GM04504 (cell line): ENCODE measurements at regions not wholly inside any gene's neighbourhood (a gene's known extent, or its start where the extent isn't known, plus 50 kb on each side); places are given as distances from the start of the nearest gene placed in this dataset.
"Not testable (repeated sequence)": the region's sequence is repeated elsewhere in the genome, so short reads cannot be mapped to it uniquely, and the experiment has no call there.

Experiments used
- DNase-seq: peaks from one replicate; pipeline ENCODE4 v3.0.0-alpha.2; 2012; ENCODE audit warnings: low read depth

DNA sequence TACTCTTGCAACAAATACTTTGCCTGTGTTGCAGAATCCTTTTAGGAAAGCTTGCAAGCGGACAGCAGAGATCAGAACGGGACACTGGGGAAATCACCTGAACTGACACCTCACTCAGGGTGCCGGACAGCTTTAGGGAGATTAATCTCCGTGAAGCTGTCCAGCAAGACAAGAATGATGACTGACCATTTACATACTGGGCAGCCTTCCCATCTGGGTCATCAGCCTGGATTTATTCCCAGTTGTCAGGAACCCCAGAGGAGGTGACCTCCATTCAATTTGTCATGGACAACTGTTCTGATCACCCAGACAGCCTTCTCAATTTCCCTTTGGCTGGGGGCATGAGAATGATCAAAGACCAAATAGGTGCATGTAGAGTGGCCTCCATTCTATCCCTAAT lies 93.0 kb upstream of the EGFL6 start:
- no peak for DNase-seq

- DNase-seq: no peak
Measured at GRCh38 chrX:13474164-13474516, 95.3 kb upstream of the EGFL6 start.

DNA sequence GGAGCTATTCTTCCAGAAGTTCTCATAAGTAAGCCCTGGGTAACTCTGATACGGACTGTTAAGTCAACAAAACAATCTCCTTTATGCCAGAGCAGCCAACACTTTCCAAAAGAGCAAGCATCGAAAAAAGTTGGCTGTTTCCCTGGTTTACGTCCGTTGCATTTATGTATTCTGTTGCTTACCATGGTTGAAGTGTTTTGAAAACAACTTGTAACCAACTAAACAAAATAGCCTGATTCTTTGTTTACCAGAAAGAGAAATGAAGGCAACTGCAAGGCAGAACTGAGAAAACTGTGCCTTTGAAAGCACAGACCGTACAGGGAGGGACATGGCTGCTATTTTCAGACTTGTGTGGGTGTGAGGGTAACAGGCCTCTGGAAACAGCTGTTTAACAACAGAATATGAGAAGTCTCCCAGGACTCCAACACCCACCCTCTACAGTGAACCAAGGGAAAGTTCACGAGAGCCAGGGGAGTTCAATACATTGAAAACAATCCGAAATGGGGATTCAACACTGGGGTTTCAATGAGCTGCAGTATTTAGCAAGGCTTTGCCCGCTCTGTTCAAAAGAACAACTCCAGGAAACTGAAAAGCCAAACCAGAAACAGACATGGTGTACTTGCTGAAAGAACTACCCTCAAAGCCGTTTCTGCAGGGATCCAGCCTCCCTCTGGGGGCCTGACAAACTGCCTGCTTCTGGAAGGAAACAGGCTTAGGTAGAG lies 95.8 kb upstream of the EGFL6 start:
- DNase-seq: no peak

GRCh38 chrX:13472975-13473374 lies 96.4 kb upstream of the EGFL6 start:
- no peak for DNase-seq

GRCh38 chrX:13471269-13471668 lies 98.1 kb upstream of the EGFL6 start:
- no peak for DNase-seq

- DNase-seq: no peak
Measured at GRCh38 chrX:13470685-13470977, 98.8 kb upstream of the EGFL6 start.

- DNase-seq: peak; percentile 57
Measured at GRCh38 chrX:13469963-13470684, 99.3 kb upstream of the EGFL6 start.

DNA sequence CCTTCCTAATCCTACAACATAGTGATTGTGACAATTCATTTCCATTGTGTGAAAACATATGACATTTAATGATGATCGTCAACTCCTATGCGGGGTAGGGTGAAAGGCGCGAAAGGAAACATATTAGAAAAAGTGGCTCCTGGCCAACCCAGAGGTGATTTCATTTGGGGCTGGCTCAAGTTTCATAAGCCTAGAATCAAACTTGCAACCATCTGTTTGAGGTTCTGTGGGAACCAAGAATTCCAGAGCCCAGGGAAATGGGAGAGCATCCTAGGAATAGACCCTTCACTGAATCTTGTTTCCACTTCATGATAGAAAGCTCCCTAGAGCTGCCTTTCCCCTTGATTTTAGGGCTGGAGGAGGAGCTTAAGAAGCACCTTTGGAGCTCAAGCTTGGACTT lies 101.3 kb upstream of the EGFL6 start:
- no peak for DNase-seq

- DNase-seq: no peak
Measured at GRCh38 chrX:13467243-13467642, 102.2 kb upstream of the EGFL6 start.

DNA sequence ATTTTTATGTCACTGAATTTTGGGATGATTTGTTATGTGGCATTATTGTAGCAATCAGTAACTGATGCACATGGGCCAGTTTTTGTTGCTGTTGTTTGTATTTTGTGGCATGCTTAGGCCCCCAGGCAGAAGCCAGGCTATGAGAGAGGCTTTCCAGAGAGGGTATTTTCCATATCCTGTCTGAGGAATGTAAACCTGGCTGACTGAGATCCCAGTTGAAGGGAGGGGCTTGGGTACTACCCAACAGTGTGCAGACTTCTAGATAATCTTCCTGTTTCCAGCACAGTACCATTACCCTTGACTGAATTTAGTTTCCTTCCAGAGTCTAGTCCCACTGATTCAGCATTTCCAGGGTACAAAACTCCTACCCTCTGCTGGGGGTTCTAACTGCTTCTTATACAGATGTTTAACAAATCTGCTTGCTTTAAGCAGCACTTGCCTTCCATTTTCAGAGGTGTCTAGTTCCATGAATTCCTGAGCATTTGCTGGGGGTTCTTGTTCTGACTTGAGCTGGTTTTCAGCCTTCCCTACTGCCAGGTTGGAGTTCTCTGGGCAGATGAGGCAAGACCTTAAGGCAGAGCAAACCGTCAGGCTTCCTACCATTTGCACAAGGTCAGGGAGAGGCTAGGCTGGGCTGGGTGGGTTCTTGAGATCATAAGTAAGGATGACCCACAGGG lies 104.7 kb upstream of the EGFL6 start:
- no peak for DNase-seq

DNA sequence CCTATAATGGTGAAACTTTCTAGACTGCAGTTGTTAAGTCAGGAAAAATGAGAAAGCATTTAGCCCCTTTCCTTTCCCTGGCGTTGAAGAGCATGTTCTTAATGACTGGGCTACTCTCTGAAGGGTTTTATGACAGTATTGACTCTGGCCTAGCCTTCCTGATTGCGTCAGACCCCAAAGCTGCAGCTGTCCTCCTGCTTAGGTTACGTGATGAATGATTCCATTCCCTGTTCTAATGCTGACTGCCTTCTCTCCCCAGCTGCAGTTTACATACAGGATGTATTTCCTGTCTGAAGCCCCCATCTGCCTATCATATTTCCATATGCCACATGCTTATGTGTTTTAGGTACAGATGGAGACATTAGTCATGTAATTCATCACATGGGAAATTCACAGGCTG lies 105.8 kb upstream of the EGFL6 start:
- peak; percentile 83 for DNase-seq

GRCh38 chrX:13452283-13452682 lies 117.1 kb upstream of the EGFL6 start:
- no peak for DNase-seq

DNA sequence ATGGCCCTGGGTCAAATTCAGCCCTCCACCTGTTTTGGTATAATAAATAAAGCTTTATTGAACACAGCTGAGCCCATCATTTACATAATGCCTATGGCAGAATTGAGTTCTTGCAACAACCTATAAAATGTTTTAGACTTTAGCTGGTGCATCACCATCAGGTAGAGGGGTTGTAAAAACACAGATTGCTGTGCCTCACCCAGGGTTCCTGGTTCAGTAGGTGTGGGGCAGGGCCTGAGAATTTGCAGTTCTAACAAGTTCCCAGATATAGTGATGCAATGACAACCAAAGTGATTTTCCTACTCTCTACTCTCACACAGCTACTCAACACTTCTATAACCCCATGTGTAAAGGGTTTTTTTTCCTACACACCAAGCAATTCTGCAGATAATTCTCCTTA lies 120.0 kb upstream of the EGFL6 start:
- DNase-seq: no peak

DNA sequence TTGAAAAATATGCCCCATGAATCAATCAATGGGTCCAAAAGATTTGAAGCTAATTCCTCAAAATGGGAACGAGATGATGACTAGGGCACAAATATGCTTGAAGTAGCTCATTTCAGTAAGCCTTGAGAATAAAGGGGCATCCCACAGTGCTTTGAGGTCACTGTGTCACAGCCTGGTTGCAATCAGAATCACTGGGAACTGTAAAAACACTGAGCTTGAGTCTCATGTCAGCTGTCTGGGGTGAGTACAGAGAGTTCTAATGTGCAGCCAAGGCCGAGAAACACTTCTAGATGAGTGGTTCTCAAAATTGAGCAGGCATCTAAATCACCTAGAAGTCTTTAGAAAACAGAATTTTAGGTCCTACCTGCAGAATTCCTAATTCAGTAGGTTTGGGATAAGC lies 120.5 kb upstream of the EGFL6 start:
- no peak for DNase-seq

DNA sequence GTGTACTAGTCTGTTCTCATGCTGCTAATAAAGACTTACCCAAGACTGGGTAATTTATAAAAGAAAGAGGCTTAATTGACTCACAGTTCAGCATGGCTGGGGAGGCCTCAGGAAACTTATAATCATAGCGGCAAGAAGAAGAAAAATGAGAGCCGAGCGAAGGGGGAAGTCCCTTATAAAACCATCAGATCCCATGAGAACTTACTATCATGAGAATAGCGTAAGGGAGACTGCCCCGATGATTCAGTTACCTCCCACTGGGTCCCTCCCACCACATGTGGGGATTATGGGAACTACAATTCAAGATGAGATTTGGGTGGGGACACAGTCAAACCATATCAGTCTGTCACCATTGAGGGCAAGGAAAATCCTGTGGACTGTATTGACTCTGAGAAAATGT lies 121.8 kb upstream of the ATXN3L start:
- DNase-seq: not testable (repeated sequence)

GRCh38 chrX:13440176-13440575 lies 120.3 kb upstream of the ATXN3L start:
- DNase-seq: no peak

GRCh38 chrX:13433298-13433605 lies 113.4 kb upstream of the ATXN3L start:
- peak; percentile 75 for DNase-seq

- peak; percentile 98 for DNase-seq
Measured at GRCh38 chrX:13432414-13433297, 112.8 kb upstream of the ATXN3L start.

DNA sequence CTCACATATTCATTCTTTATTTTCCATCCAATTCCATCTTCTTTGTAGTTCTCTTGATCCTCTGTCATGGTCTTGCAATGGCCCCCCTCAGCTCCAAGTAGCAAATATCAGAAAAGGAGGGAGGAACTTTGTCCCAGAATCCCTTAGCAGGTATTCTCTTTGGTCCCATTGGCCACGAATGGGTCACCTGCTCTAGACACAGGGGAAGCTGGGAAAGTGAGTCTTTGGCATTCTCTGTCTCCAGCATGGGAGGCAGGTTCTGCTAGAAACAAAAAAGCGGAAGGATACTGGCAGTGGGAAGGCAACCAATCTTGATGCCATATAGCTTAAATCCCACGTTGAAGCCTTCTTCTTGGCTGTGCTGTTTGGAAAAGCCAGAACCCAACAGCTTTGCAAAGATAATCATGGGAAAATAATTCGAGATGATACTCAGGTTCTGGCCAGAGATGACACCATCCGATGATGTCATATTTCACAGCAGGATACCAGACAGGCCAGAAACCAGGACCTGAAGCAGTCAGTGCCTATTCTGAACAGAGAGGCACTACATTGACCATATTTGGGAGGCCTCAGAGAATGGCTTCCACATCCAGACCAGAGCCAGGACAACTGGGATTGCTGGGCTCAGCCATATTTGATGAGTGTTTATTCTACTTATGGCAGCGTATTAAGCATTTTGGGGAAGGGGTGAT lies 110.4 kb upstream of the ATXN3L start:
- no peak for DNase-seq

- no peak for DNase-seq
Measured at GRCh38 chrX:13428053-13428786, 108.4 kb upstream of the ATXN3L start.

GRCh38 chrX:13427441-13428052 lies 107.7 kb upstream of the ATXN3L start:
- no peak for DNase-seq
